GM06990 (cell line): ENCODE measurements at regions not wholly inside any gene's neighbourhood (a gene's known extent, or its start where the extent isn't known, plus 50 kb on each side); places are given as distances from the start of the nearest gene placed in this dataset.

Source experiments
- DNase-seq: peaks from one replicate; pipeline ENCODE4 v3.0.0-alpha.2; 2011; ENCODE audit not compliant: insufficient read length; ENCODE audit errors: extremely low read depth
- H3K27me3 ChIP-seq: replicated peaks from 2 replicates; pipeline ENCODE4 v1.6.0; 2011; ENCODE audit warnings: low read length; ENCODE audit not compliant: control insufficient read depth, insufficient read depth
- H3K36me3 ChIP-seq: 2 replicates; pipeline ENCODE4 v1.5.1; 2011; ENCODE audit warnings: low read length; ENCODE audit not compliant: control insufficient read depth, insufficient read depth
- H3K4me3 ChIP-seq: replicated peaks from 2 replicates; pipeline ENCODE4 v1.5.1; 2011; ENCODE audit warnings: low read depth, mild to moderate bottlenecking, control low read depth, low read length
- TF ChIP-seq, protein P1 (sequence below): IDR thresholded peaks from 2 replicates; pipeline ENCODE4 v1.5.1; 2011; ENCODE audit warnings: low read length, control low read depth, mild to moderate bottlenecking, inconsistent platforms; ENCODE audit not compliant: insufficient read depth, poor library complexity, severe bottlenecking

DNA sequence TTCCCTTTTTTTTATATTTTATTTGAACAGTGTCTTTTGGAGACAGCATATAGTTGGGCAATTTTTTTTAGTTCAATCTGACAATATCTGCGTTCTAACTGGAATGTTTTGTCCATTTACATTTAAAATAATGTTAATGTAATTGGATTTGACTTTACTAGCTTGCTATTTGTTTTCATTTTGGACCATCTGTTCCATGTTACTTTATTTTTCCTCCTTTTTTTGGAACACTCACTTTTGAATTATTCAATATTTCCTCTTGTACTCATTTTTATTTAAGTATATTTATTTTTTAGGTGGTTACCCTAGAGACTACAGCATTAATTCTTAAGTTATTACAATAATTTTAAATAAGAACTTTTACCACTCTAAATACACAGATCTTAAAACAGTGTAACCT lies 62.8 kb upstream of the C1orf87 start:
- Histone ChIP-seq H3K36me3 (no peaks in the 10 kb centered on the region), H3K27me3 (no peaks in the 10 kb centered on the region), H3K4me3 (no peak overlapping the region)
- TF ChIP-seq, protein P1, sequence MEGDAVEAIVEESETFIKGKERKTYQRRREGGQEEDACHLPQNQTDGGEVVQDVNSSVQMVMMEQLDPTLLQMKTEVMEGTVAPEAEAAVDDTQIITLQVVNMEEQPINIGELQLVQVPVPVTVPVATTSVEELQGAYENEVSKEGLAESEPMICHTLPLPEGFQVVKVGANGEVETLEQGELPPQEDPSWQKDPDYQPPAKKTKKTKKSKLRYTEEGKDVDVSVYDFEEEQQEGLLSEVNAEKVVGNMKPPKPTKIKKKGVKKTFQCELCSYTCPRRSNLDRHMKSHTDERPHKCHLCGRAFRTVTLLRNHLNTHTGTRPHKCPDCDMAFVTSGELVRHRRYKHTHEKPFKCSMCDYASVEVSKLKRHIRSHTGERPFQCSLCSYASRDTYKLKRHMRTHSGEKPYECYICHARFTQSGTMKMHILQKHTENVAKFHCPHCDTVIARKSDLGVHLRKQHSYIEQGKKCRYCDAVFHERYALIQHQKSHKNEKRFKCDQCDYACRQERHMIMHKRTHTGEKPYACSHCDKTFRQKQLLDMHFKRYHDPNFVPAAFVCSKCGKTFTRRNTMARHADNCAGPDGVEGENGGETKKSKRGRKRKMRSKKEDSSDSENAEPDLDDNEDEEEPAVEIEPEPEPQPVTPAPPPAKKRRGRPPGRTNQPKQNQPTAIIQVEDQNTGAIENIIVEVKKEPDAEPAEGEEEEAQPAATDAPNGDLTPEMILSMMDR, result no peak
- no peak for DNase-seq

DNA sequence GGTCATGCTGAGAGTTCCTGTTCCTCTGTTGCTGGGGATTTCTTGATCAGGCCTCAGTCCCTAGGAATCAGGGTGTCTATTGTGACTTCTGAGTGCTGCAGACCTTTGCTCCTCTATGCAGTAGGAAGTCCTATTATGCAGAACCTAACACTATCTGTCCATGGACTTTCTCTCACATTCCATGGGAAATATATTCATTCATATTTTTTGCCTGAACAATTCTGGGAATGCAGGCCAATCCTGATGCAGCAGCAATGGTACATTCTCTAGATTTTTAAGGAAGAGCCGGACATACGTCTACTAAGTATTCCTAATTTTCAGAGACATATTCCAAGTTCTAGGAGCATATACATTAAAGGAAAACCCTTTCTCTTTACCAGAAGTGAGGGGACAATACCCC lies 61.1 kb upstream of the C1orf87 start:
- H3K4me3 ChIP-seq, result no peak overlapping the region
- TF ChIP-seq, protein P1, result no peak
- H3K27me3 ChIP-seq, result no peaks in the 10 kb centered on the region
- H3K36me3 ChIP-seq, result no peaks in the 10 kb centered on the region
- DNase-seq, result no peak

DNA sequence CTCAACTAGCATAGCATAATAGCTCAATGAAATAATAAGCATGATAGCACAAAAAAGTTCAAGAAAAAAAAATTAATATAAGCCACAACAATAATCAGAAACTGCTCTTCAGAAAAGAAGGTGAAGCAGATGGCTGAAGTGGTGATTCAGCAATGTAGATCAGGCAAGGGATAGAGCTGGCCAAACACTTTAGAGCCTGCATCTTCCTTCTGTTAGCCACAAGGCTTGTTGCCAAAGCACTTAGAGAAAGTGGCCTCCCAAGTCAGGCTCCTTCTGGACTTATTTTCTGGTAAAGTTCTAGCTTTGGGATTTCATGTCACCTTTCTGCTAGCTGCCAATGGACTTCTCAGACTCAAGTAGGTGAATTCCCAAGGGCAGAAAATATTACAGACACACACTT lies 60.3 kb upstream of the C1orf87 start:
- TF ChIP-seq, protein P1, result no peak
- no peak overlapping the region for H3K4me3 ChIP-seq
- no peak for DNase-seq
- no peaks in the 10 kb centered on the region for H3K36me3 ChIP-seq
- H3K27me3 ChIP-seq, result no peaks in the 10 kb centered on the region

DNA sequence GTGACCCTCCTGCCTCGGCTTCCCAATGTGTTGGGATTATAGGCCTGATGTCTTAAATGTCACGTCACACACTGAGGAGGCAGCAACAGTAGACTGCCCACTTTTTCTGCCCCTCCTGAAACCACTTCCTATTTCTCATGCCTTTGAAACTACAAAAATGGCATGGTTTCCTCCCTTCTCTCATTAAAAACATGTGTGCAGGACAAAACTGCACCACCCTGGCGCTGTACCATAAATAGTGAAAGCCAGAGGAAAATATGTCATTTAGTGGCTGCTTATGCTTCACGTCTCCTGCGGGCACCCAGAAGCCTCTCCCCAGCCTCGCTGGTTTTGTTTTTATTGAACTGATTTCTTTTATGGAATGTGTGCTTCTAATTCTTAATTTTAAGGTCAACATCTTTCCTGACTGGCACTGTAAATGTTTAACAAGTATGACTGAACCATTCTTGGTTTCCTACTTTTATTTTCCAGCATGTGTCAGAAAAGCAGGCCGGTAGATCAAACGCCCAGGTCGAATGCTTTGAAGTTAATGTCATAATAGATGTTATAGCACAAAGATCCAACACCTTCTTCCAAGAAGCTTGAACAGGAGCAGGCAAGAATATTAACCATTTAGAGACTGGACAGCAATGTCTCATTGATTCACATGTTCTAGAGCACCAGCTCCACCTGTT lies 59.6 kb upstream of the C1orf87 start:
- no peak overlapping the region for H3K4me3 ChIP-seq
- no peaks in the 10 kb centered on the region for H3K27me3 ChIP-seq
- DNase-seq, result no peak
- H3K36me3 ChIP-seq, result no peaks in the 10 kb centered on the region
- TF ChIP-seq, protein P1, result no peak

DNA sequence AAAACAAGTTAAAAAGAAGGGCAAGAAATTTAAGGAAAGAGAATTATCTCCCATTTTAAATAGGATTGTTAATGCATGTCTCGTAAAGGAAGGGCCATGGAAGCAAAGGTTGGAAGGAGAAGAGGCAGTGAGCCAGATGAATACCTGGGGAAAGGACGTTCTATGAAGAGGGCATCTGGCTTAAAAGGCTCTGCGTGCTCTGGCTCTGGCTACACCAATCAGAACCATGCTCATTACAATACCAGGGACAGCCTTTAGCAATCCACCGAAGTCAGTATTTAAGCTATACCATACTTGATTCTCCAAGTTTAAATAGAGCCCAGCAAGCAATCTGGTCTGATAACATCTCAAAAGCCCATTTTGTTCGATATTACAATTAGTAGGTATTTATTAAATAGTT lies 58.5 kb upstream of the C1orf87 start:
- no peaks in the 10 kb centered on the region for H3K36me3 ChIP-seq
- no peak overlapping the region for H3K4me3 ChIP-seq
- no peaks in the 10 kb centered on the region for H3K27me3 ChIP-seq
- no peak for DNase-seq
- TF ChIP-seq, protein P1, result no peak

DNA sequence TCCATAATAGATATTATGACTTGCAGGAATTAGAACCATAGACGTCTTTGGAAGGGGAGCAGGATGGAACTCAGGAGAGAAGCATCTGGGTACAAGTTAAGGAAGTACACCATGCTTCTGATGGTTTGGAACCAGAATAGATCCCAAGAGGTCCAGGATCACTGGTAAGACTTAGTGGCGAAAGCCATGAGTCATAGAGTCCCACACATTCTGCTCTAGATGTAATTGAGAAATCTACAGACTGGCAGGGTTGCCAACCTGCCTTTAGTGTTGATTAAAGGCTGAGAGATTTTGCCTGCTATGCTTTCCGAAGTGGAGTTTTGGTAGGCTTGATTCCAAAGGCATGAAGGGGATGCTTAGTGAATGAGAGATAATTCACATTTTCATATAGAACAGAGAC lies 57.1 kb upstream of the C1orf87 start:
- TF ChIP-seq, protein P1, result no peak
- no peaks in the 10 kb centered on the region for H3K36me3 ChIP-seq
- no peak for DNase-seq
- H3K4me3 ChIP-seq, result no peak overlapping the region
- H3K27me3 ChIP-seq, result no peaks in the 10 kb centered on the region
